Karpas-422 (cell line): ENCODE measurements at regions not wholly inside any gene's neighbourhood (a gene's known extent, or its start where the extent isn't known, plus 50 kb on each side); places are given as distances from the start of the nearest gene placed in this dataset.

Experiments used
- DNase-seq: peaks from one replicate; pipeline ENCODE4 v3.0.0-alpha.2; 2015
- H2AFZ ChIP-seq: fragments of 200-600 bp; sonication (generic); 2 replicates; pipeline ENCODE4 v1.6.1; 2014; ENCODE audit warnings: antibody characterized with exemption, low read length, mixed read lengths
- H3K27ac ChIP-seq: fragments of 200-600 bp; sonication (generic); 2 replicates; pipeline ENCODE4 v1.5.1; 2014; ENCODE audit warnings: mild to moderate bottlenecking, low read length, moderate library complexity
- H3K27me3 ChIP-seq: fragments of 200-600 bp; sonication (generic); 2 replicates; pipeline ENCODE4 v1.6.1; 2014; ENCODE audit warnings: low read length, mixed read lengths
- H3K36me3 ChIP-seq: fragments of 200-600 bp; sonication (generic); 2 replicates; pipeline ENCODE4 v1.6.1; 2014; ENCODE audit warnings: low read length, mixed read lengths; ENCODE audit not compliant: insufficient read depth
- H3K4me1 ChIP-seq: fragments of 200-600 bp; sonication (generic); 2 replicates; pipeline ENCODE4 v1.6.1; 2014; ENCODE audit warnings: mild to moderate bottlenecking, low read length, mixed read lengths
- H3K4me2 ChIP-seq: fragments of 200-600 bp; sonication (generic); 2 replicates; pipeline ENCODE4 v1.6.1; 2014; ENCODE audit warnings: low read length, low read depth, mild to moderate bottlenecking; ENCODE audit not compliant: poor library complexity, severe bottlenecking
- H3K4me3 ChIP-seq: fragments of 200-600 bp; sonication (generic); 2 replicates; pipeline ENCODE4 v1.5.1; 2014; ENCODE audit warnings: mild to moderate bottlenecking, antibody characterized with exemption, low read length, mixed read lengths
- H3K79me2 ChIP-seq: fragments of 200-600 bp; sonication (generic); 2 replicates; pipeline ENCODE4 v1.6.1; 2014; ENCODE audit warnings: mild to moderate bottlenecking, low read length, mixed read lengths
- H3K9ac ChIP-seq: fragments of 200-600 bp; sonication (generic); 2 replicates; pipeline ENCODE4 v1.6.0; 2014; ENCODE audit warnings: low read length
- H3K9me2 ChIP-seq: fragments of 200-600 bp; sonication (generic), shearing (Covaris generic); replicated peaks from 2 replicates; pipeline ENCODE4 v1.6.0; 2014; ENCODE audit warnings: mild to moderate bottlenecking, low read length, moderate library complexity; ENCODE audit not compliant: insufficient read depth
- H3K9me3 ChIP-seq: fragments of 300-700, 200-600 bp; sonication (generic); 2 replicates; pipeline ENCODE4 v1.6.1; 2014; ENCODE audit warnings: low read length, mixed read lengths
- H4K20me1 ChIP-seq: fragments of 200-600 bp; sonication (generic); 2 replicates; pipeline ENCODE4 v1.6.1; 2014; ENCODE audit warnings: mild to moderate bottlenecking, antibody characterized with exemption, low read length, low read depth; ENCODE audit not compliant: insufficient read depth

DNA sequence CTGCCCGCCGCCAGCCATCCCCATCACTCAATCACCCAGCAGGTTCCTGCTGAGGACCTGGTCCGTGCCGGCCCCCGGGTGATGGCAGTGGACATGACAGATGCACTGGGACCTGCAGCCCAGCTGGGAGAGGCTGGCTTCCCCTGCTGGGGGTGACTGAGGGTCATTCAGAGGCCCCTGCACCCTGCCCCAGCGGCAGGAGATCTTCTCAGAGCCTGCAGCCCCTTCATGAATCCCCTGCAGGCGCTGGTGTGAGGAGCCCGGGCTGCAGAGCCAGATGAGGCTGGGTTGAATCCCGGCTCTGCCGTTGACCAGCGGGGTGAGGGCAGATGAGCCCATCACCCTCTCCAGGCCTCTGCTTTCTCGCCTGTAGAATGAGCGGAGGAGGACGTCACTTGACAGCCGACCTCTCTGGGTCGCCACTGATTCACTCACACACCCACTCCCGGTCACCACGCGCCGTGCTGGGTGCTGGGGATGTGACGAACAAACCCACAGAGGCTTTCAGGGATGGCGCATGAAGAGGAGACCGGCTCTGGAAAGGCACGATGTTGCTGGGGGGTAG is 95.2 kb upstream of the CIBAR2 start:
- Histone ChIP-seq H3K4me3 (no peak overlapping the region), H2AFZ (no peak overlapping the region), H3K9ac (no peak overlapping the region), H3K9me3 (no peaks in the 10 kb centered on the region), H3K27ac (no peak overlapping the region), H3K27me3 (no peaks in the 10 kb centered on the region), H3K9me2 (no peaks in the 10 kb centered on the region), H3K79me2 (no peaks in the 10 kb centered on the region), H4K20me1 (no peaks in the 10 kb centered on the region), H3K36me3 (no peaks in the 10 kb centered on the region), H3K4me1 (no peaks in the 10 kb centered on the region), H3K4me2 (no peak overlapping the region)
- DNase-seq: no peak

DNA sequence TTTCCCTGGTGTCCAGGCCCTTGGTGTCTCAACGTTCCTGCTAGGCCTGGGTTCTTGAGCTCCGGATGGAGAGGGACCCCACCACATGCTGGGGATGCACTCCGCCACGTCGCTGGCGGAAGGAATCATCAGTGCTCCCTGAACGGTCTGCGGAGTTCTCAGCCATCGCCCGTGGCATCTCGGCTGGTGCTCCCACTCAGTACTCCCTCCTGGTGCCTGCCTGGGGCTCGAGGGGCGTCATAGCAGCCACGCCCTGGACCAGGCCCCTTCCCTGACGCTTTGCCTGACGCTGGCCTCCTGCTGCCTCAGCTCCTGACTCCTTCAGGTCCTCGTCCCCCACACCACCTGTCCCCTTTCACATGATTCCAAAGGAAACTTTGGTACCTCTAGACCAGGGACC is 95.9 kb upstream of the CIBAR2 start:
- no peak for DNase-seq
- H3K9me3 ChIP-seq: no peaks in the 10 kb centered on the region
- no peak overlapping the region for H3K9ac ChIP-seq
- H3K9me2 ChIP-seq: no peaks in the 10 kb centered on the region
- H3K79me2 ChIP-seq: no peaks in the 10 kb centered on the region
- H3K4me2 ChIP-seq: no peak overlapping the region
- H3K4me1 ChIP-seq: no peaks in the 10 kb centered on the region
- no peak overlapping the region for H2AFZ ChIP-seq
- H3K27me3 ChIP-seq: no peaks in the 10 kb centered on the region
- no peaks in the 10 kb centered on the region for H3K36me3 ChIP-seq
- no peak overlapping the region for H3K4me3 ChIP-seq
- no peaks in the 10 kb centered on the region for H4K20me1 ChIP-seq
- no peak overlapping the region for H3K27ac ChIP-seq

DNA sequence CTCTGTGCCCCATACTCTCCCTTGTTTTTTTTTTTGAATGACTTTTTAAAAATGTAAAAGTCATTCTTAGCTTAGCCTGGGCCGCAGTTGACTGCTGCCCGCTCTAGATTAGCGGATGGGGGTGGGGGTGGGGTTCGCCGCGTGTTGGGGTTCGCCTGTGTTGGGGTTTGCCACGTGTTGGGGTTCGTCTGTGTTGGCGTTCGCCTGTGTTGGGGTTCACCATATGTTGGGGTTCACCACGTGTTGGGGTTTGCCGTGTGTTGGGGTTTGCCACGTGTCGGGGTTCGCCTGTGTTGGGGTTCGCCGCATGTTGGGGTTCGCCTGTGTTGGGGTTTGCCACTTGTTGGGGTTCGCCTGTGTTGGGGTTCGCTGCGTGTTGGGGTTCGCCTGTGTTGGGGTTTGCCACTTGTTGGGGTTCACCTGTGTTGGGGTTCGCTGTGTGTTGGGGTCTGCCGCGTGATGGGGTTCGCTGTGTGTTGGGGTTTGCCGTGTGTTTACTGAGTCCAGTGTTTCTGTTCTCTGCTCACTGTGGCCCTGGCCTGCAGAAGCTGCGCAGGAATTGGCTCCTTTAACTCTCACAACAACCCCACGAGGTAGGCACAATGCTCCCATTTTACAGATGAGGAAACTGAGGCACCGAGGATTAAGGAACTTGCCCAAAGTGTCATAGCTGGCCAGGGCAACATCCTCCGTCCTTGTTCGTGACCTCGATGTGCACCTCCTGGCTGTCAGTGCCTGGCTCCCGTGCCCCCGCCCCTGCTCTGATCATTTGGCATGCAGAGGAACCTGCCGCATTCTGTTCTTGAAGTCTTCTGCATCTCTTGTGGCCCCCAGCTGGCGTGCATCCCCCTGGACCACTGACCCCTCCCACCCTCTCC is 96.6 kb upstream of the CIBAR2 start:
- Histone ChIP-seq H4K20me1 (no peaks in the 10 kb centered on the region), H3K27me3 (no peaks in the 10 kb centered on the region), H3K79me2 (no peaks in the 10 kb centered on the region), H3K4me3 (no peak overlapping the region), H3K9me3 (no peaks in the 10 kb centered on the region), H3K4me2 (no peak overlapping the region), H3K36me3 (no peaks in the 10 kb centered on the region), H3K9ac (no peak overlapping the region), H3K27ac (no peak overlapping the region), H3K4me1 (no peaks in the 10 kb centered on the region), H2AFZ (no peak overlapping the region), H3K9me2 (no peaks in the 10 kb centered on the region)
- DNase-seq: no peak

DNA sequence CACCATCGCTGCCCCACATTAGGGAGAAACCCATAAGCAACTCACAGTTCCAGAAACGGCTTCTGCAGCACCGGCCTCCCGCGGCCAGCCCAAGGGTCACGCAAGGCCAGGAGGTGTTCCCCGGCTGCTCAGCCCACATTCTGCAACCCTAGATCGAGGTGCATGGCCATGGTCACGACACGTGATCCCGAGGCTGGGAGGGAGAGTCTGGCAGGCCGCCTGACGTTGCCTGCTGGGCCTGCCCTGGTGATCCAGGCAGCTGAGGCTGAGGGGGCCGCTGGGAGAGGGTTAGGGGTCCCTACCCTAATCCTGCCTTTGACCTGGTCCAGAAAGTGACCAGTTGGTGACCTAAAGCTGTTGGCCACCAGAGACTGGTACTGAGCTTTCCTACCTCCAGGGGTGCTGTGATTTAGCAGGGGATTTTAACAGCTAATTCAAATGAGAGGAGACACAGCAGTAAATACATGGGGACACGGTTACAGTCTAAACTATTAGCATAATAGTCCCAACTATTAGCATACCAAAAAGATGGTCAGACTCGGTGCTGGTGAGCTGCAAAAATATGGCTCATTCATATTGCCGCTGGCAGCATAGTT is 97.4 kb upstream of the CIBAR2 start:
- H3K9me3 ChIP-seq: no peaks in the 10 kb centered on the region
- no peaks in the 10 kb centered on the region for H3K4me1 ChIP-seq
- no peaks in the 10 kb centered on the region for H4K20me1 ChIP-seq
- H2AFZ ChIP-seq: no peak overlapping the region
- no peaks in the 10 kb centered on the region for H3K79me2 ChIP-seq
- no peak overlapping the region for H3K27ac ChIP-seq
- H3K27me3 ChIP-seq: no peaks in the 10 kb centered on the region
- H3K4me2 ChIP-seq: no peak overlapping the region
- DNase-seq: no peak
- no peaks in the 10 kb centered on the region for H3K36me3 ChIP-seq
- H3K9me2 ChIP-seq: no peaks in the 10 kb centered on the region
- no peak overlapping the region for H3K4me3 ChIP-seq
- H3K9ac ChIP-seq: no peak overlapping the region

DNA sequence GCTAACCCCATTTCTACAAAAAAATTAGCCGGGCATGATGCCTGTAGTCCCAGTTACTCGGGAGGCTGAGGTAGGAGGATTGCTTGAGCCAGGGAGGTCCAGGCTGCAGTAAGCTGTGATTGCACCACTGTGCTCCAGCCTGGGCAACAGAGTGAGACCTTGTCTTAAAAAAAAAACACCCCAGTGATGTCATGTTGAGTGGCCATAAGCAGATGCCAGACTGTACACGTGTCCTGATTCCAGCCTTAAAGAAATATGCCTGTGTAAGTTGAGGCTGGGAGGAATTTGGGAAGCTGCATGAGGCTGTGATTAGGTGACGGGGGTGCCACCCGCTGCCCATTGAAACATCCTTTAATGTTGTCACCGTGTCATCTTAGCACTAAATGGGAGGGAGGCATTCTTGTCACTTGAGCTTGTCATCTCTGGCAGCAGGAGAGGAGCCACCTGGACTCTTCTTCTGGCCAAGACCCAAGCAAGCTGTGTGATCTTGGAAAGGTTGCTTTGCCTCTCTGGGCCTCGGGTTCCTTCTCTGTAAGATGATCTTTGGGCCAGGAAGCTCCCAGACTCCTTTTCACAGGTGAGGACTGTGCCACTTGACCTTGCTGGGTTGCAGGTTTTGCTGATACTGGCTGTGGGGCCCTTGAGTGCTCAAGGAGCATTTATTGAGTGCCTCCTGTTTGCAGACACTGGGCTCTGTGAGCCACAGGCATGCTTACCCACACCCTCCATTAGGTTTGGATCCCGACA is 98.3 kb upstream of the CIBAR2 start:
- Histone ChIP-seq H3K4me3 (no peak overlapping the region), H3K79me2 (no peaks in the 10 kb centered on the region), H2AFZ (no peak overlapping the region), H3K36me3 (no peaks in the 10 kb centered on the region), H3K9me2 (no peaks in the 10 kb centered on the region), H3K27me3 (no peaks in the 10 kb centered on the region), H3K27ac (no peak overlapping the region), H3K9me3 (no peaks in the 10 kb centered on the region), H3K9ac (no peak overlapping the region), H3K4me2 (no peak overlapping the region), H3K4me1 (no peaks in the 10 kb centered on the region), H4K20me1 (no peaks in the 10 kb centered on the region)
- no peak for DNase-seq

DNA sequence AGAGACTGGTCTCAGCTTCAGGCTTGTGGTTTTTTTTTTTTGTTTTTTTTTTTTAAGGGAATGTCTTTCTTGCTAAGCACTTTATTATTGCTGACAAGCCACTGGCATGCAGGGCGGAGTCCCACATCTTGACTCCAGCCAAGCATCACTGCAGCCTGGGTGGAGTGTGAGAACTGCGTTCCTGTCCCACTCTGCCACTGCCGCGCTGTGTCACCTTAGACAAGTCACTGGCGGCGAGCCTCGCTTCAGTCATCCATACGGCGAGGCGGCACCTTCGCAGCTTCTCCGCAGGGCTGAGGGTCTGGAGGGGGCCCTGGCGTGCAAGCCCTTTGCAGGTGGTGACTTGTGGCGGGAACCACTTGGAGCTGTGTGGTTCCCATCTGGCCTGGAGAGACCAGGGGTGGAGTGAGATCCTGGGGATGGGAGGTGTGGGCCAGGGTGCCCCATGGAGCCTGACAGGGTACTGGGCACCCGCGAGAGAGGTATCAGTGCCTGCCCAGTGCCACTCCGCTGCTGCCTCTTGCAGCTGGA is 99.1 kb upstream of the CIBAR2 start:
- Histone ChIP-seq H3K4me3 (no peak overlapping the region), H3K27ac (no peak overlapping the region), H3K9me2 (no peaks in the 10 kb centered on the region), H3K4me2 (no peak overlapping the region), H3K9ac (no peak overlapping the region), H3K79me2 (no peaks in the 10 kb centered on the region), H2AFZ (no peak overlapping the region), H3K27me3 (no peaks in the 10 kb centered on the region), H3K9me3 (no peaks in the 10 kb centered on the region), H4K20me1 (no peaks in the 10 kb centered on the region), H3K36me3 (no peaks in the 10 kb centered on the region), H3K4me1 (no peaks in the 10 kb centered on the region)
- no peak for DNase-seq

DNA sequence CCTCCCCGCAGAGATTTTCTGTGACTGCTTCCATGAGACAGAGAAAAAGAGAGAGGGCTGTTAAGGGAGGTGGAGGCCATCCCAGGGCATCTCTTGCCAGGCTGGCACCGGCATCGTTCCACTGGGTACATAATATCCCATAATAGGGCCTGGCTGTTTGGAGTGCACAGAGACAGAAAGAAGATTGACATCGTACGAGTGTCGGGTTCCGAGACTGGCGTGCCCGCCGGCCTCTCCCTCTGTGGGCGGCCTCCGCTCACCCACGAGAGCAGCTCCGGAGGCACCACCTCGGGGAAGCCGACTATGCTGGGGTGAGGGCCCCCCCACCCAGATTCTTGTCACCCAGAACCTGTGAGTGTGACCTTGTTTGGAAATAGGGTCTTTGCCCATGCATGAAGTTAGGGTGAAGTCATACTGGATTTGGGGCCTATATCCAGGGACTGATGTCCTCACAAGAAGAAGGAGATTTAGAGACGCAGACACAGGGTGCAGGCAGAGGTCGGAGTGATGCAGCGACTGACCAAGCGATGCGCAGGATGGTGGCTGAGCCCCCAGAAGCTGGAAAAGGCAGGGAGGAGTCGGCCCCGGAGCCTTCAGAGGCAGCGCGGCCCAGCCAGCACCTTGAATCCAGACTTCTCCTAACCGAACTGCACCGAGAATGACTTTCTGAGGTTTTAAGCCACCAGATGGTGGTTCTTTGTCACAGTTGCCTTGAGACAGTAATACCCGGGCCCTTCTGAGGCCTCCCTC is 101.8 kb upstream of the CIBAR2 start:
- H3K9me2 ChIP-seq: no peaks in the 10 kb centered on the region
- H3K79me2 ChIP-seq: no peaks in the 10 kb centered on the region
- H3K9me3 ChIP-seq: no peaks in the 10 kb centered on the region
- H3K4me2 ChIP-seq: no peak overlapping the region
- H2AFZ ChIP-seq: no peak overlapping the region
- no peak for DNase-seq
- H3K4me3 ChIP-seq: no peak overlapping the region
- H3K4me1 ChIP-seq: no peaks in the 10 kb centered on the region
- no peaks in the 10 kb centered on the region for H4K20me1 ChIP-seq
- H3K27me3 ChIP-seq: no peaks in the 10 kb centered on the region
- no peaks in the 10 kb centered on the region for H3K36me3 ChIP-seq
- no peak overlapping the region for H3K9ac ChIP-seq
- no peak overlapping the region for H3K27ac ChIP-seq
